ENCODE measurements at regions not wholly inside any gene's neighbourhood (a gene's known extent, or its start where the extent isn't known, plus 50 kb on each side); places are given as distances from the start of the nearest gene placed in this dataset.

DNA sequence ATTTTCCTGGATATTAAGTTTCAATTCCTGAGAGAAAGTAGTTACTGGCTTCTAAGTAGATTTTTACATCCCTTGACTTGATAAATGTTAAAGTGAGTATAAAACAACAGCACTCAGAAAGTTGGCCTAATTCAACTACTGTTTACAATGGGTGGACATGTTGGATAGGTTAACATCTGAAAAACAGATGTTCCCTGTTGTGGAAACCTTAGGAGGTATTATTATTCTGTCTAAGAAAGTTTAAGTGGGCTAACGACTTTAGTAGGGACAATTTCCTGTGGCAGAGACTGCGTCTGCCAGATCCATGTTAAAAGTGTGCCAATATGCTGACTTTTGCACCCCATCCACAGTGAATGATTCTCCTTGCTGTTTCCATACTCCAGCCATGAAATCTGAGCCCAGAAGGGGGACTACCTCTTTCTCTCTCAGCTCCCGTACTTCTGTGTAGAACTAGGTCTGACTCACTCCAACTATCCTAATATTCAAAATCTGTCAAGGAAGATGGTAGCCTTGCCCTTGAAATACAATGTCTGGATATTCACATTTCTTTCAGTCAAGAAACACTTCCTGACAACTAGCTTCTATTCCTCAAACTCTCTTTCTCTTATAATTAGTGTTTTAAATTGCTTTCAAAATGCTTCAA, 327.5 kb upstream of the HNRNPA3 start (continued):
- TF ChIP-seq, protein P1, sequence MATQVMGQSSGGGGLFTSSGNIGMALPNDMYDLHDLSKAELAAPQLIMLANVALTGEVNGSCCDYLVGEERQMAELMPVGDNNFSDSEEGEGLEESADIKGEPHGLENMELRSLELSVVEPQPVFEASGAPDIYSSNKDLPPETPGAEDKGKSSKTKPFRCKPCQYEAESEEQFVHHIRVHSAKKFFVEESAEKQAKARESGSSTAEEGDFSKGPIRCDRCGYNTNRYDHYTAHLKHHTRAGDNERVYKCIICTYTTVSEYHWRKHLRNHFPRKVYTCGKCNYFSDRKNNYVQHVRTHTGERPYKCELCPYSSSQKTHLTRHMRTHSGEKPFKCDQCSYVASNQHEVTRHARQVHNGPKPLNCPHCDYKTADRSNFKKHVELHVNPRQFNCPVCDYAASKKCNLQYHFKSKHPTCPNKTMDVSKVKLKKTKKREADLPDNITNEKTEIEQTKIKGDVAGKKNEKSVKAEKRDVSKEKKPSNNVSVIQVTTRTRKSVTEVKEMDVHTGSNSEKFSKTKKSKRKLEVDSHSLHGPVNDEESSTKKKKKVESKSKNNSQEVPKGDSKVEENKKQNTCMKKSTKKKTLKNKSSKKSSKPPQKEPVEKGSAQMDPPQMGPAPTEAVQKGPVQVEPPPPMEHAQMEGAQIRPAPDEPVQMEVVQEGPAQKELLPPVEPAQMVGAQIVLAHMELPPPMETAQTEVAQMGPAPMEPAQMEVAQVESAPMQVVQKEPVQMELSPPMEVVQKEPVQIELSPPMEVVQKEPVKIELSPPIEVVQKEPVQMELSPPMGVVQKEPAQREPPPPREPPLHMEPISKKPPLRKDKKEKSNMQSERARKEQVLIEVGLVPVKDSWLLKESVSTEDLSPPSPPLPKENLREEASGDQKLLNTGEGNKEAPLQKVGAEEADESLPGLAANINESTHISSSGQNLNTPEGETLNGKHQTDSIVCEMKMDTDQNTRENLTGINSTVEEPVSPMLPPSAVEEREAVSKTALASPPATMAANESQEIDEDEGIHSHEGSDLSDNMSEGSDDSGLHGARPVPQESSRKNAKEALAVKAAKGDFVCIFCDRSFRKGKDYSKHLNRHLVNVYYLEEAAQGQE (IDR thresholded peaks at IDR 0.05) = no peak
- TF ChIP-seq, protein P2, sequence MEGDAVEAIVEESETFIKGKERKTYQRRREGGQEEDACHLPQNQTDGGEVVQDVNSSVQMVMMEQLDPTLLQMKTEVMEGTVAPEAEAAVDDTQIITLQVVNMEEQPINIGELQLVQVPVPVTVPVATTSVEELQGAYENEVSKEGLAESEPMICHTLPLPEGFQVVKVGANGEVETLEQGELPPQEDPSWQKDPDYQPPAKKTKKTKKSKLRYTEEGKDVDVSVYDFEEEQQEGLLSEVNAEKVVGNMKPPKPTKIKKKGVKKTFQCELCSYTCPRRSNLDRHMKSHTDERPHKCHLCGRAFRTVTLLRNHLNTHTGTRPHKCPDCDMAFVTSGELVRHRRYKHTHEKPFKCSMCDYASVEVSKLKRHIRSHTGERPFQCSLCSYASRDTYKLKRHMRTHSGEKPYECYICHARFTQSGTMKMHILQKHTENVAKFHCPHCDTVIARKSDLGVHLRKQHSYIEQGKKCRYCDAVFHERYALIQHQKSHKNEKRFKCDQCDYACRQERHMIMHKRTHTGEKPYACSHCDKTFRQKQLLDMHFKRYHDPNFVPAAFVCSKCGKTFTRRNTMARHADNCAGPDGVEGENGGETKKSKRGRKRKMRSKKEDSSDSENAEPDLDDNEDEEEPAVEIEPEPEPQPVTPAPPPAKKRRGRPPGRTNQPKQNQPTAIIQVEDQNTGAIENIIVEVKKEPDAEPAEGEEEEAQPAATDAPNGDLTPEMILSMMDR (IDR thresholded peaks at IDR 0.05; ENCODE audit: low read depth, low read length, missing input control) = no peak
- TF ChIP-seq RAD21 (IDR thresholded peaks at IDR 0.05) (no peak), FOXA2 (IDR thresholded peaks at IDR 0.05) (no peak), EGR1 (IDR thresholded peaks at IDR 0.05; ENCODE audit: low read depth in 2 of 2) (no peak)

DNA sequence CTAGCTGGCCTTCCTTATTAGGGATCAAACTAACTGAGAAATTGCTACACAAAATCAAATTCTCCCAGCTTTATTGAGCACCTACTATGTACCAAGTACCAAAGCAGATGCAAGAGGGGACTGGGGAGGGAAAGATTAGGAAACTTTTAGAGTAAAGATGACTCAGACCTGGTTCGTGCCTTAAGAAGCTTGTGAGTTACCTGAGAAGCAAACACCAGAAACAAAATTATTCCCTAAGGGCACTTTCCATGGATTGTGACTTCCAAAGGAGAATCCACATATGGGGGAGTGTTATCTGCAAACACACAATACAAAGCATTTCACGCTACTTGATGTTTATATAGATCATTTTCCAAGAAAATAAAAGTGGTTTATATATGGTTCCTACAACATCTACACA, 326.9 kb upstream of the HNRNPA3 start:
- Histone ChIP-seq H3K9ac (ENCODE audit: low read depth in 1 of 2, low read length in 2 of 2) (no peak overlapping the region), H3K9me3 (ENCODE audit: control insufficient read depth in 4 of 4, low read length in 3 of 4) (no peaks in the 10 kb centered on the region), H3K36me3 (ENCODE audit: control insufficient read depth in 4 of 4, insufficient read depth in 3 of 4, low read depth in 1 of 4, low read length in 3 of 4) (no peaks in the 10 kb centered on the region), H3K27ac (ENCODE audit: low read depth in 1 of 2, low read length in 2 of 2) (no peak overlapping the region), H3K4me1 (ENCODE audit: control insufficient read depth in 4 of 4, insufficient read depth in 4 of 4, low read length in 3 of 4) (no peaks in the 10 kb centered on the region), H3K4me3 (ENCODE audit: low read depth in 1 of 3, low read length in 3 of 3) (no peak overlapping the region), H3K27me3 (ENCODE audit: control insufficient read depth in 4 of 4, insufficient read depth in 4 of 4, low read length in 3 of 4) (peaks cover 0 to 2% (median 0%) of the 10 kb centered on the region in 4 donors)
- WGBS = 88% methylated on average over 2 of the region's 2 CpGs
- TF ChIP-seq, protein P3, sequence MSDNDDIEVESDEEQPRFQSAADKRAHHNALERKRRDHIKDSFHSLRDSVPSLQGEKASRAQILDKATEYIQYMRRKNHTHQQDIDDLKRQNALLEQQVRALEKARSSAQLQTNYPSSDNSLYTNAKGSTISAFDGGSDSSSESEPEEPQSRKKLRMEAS (IDR thresholded peaks at IDR 0.05) = no peak
- TF ChIP-seq GABPA (IDR thresholded peaks at IDR 0.05 in 1 of 2, conservative IDR thresholded peaks at IDR 0.05 in 1 of 2) = no peak
- no peak for TF ChIP-seq HNF4A (conservative IDR thresholded peaks at IDR 0.05)
- no peak for TF ChIP-seq JUND (IDR thresholded peaks at IDR 0.05)
- TF ChIP-seq, protein P4, sequence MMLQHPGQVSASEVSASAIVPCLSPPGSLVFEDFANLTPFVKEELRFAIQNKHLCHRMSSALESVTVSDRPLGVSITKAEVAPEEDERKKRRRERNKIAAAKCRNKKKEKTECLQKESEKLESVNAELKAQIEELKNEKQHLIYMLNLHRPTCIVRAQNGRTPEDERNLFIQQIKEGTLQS (IDR thresholded peaks at IDR 0.05) = no peak
- TF ChIP-seq RXRA (IDR thresholded peaks at IDR 0.05) = no peak
- no peak for TF ChIP-seq FOXA2 (IDR thresholded peaks at IDR 0.05)
- TF ChIP-seq EGR1 (IDR thresholded peaks at IDR 0.05; ENCODE audit: low read depth in 2 of 2) = no peak
- no peak for TF ChIP-seq SP1 (IDR thresholded peaks at IDR 0.05)
- TF ChIP-seq RAD21 (IDR thresholded peaks at IDR 0.05) = no peak
- TF ChIP-seq FOXA1 (IDR thresholded peaks at IDR 0.05) = no peak
- no peak for DNase-seq (ENCODE audit: low spot score)

DNA sequence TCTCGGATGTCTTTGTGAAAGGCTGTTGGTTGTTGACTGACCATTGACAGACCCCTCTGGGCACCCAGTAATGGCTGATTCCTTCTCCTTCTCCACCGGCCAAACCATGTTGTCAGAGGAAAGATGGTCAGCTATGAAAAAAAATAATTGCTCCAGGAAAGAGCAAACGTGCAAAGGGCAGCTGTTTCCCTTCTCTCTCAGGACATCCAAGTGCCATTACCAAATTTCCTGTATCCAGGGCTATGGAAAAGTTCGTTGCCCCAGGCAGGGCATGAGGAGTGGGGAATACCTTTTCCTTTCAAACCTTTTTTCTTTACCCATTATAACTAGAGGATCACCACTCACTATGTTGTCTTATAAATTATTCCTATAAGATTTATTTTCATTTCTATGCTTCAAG, 321.5 kb upstream of the HNRNPA3 start:
- Histone ChIP-seq H3K4me3 (ENCODE audit: low read depth in 1 of 3, low read length in 3 of 3) (no peak overlapping the region), H3K9ac (ENCODE audit: low read depth in 1 of 2, low read length in 2 of 2) (no peak overlapping the region), H3K36me3 (ENCODE audit: control insufficient read depth in 4 of 4, insufficient read depth in 3 of 4, low read depth in 1 of 4, low read length in 3 of 4) (no peaks in the 10 kb centered on the region), H3K27ac (ENCODE audit: low read depth in 1 of 2, low read length in 2 of 2) (no peak overlapping the region), H3K4me1 (ENCODE audit: control insufficient read depth in 4 of 4, insufficient read depth in 4 of 4, low read length in 3 of 4) (no peaks in the 10 kb centered on the region), H3K9me3 (ENCODE audit: control insufficient read depth in 4 of 4, low read length in 3 of 4) (no peaks in the 10 kb centered on the region), H3K27me3 (ENCODE audit: control insufficient read depth in 4 of 4, insufficient read depth in 4 of 4, low read length in 3 of 4) (peaks cover 0 to 2% (median 0%) of the 10 kb centered on the region in 4 donors)
- no peak for DNase-seq (ENCODE audit: low spot score)
- 39% methylated on average over 4 of the region's 4 CpGs for WGBS
- TF ChIP-seq EGR1 (IDR thresholded peaks at IDR 0.05; ENCODE audit: low read depth in 2 of 2) = no peak
- TF ChIP-seq, protein P1 (IDR thresholded peaks at IDR 0.05) = no peak
- TF ChIP-seq JUND (IDR thresholded peaks at IDR 0.05) = no peak
- TF ChIP-seq SP1 (IDR thresholded peaks at IDR 0.05) = no peak
- no peak for TF ChIP-seq YY1 (IDR thresholded peaks at IDR 0.05)
- TF ChIP-seq NR2F2 (IDR thresholded peaks at IDR 0.05) = no peak
- no peak for TF ChIP-seq HNF4G (IDR thresholded peaks at IDR 0.05)
- TF ChIP-seq, protein P3 (IDR thresholded peaks at IDR 0.05) = no peak
